Rectal smooth muscle tissue (tissue), 1 donor: ENCODE measurements at regions not wholly inside any gene's neighbourhood (a gene's known extent, or its start where the extent isn't known, plus 50 kb on each side); places are given as distances from the start of the nearest gene placed in this dataset.

Experiments used
- H3K27ac ChIP-seq: one replicate; pipeline ENCODE4 v1.7.0; 2013; ENCODE audit warnings: low read depth, low read length, inconsistent platforms
- H3K27me3 ChIP-seq: one replicate; pipeline ENCODE4 v1.7.0; 2013; ENCODE audit warnings: low read length; ENCODE audit not compliant: control insufficient read depth, insufficient read depth
- H3K36me3 ChIP-seq: one replicate; pipeline ENCODE4 v1.7.0; 2013; ENCODE audit warnings: low read length; ENCODE audit not compliant: control insufficient read depth, insufficient read depth
- H3K4me1 ChIP-seq: one replicate; pipeline ENCODE4 v1.7.0; 2013; ENCODE audit warnings: low read length; ENCODE audit not compliant: control insufficient read depth, insufficient read depth
- H3K4me3 ChIP-seq: one replicate; pipeline ENCODE4 v1.7.0; 2013; ENCODE audit warnings: low read length
- H3K9ac ChIP-seq: one replicate; pipeline ENCODE4 v1.7.0; 2013; ENCODE audit warnings: low read length

DNA sequence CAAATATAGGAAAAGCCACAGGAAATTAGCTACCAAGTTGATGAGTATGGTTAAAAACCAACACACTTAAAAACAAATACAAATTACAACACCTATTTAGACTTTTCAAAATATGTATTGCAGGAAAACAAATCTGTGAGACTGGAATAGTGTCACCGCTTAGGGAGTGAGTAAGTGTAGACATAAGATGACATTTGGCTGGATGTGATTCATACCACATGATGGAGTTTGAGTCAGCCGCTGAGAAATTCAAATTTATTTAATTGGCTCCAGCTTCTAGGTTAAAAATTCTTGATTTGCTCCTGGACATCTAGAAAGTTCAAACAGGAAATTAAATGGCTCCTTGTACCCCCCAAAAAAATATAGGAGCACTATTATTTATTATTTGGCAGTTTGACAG, 531.7 kb downstream of the SLITRK1 start:
- H3K27me3 ChIP-seq, result no peaks in the 10 kb centered on the region
- no peak overlapping the region for H3K27ac ChIP-seq
- H3K36me3 ChIP-seq, result no peaks in the 10 kb centered on the region
- H3K4me3 ChIP-seq, result no peak overlapping the region
- H3K9ac ChIP-seq, result no peak overlapping the region
- no peaks in the 10 kb centered on the region for H3K4me1 ChIP-seq

DNA sequence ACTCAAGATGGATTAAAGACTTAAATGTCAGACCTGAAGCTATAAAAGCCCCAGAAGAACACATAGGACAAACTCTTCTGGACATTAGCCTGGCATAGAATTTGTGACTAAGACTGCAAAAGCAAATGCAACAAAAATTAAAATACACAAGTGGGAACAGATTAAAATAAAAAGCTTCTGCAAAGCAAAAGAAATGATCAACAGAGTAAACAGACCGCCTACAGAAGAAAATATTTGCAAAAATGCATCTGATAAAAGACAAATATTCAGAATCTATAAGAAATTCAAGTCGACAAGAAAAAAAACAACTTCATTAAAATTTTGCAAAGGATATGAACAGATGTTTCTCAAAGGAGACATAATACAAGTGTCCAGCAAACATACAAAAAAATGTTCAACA, 537.8 kb downstream of the SLITRK1 start:
- Histone ChIP-seq H3K36me3 (no peaks in the 10 kb centered on the region), H3K9ac (no peak overlapping the region), H3K27ac (no peak overlapping the region), H3K4me3 (no peak overlapping the region), H3K27me3 (no peaks in the 10 kb centered on the region), H3K4me1 (no peaks in the 10 kb centered on the region)

DNA sequence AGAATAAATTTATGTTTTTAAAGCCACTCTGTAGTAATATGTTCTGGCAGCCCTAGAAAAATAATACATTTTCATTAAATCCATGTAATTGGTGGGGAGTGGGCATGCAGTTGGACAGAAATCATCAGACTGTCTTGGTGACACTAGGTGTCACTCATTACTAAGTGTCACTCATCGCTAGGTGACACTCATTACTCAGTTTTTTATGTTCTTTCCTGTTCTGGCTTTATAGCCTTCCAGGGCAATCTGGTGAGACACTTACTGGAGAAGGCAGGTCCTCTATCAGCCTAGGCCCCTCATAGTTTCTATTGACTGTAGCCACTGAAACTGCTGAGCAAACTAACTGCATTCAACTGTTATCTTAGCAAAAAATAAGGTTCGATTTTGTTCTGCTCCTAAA, 542.1 kb downstream of the SLITRK1 start:
- Histone ChIP-seq H3K36me3 (no peaks in the 10 kb centered on the region), H3K27me3 (no peaks in the 10 kb centered on the region), H3K27ac (no peak overlapping the region), H3K9ac (no peak overlapping the region), H3K4me1 (no peaks in the 10 kb centered on the region), H3K4me3 (no peak overlapping the region)

DNA sequence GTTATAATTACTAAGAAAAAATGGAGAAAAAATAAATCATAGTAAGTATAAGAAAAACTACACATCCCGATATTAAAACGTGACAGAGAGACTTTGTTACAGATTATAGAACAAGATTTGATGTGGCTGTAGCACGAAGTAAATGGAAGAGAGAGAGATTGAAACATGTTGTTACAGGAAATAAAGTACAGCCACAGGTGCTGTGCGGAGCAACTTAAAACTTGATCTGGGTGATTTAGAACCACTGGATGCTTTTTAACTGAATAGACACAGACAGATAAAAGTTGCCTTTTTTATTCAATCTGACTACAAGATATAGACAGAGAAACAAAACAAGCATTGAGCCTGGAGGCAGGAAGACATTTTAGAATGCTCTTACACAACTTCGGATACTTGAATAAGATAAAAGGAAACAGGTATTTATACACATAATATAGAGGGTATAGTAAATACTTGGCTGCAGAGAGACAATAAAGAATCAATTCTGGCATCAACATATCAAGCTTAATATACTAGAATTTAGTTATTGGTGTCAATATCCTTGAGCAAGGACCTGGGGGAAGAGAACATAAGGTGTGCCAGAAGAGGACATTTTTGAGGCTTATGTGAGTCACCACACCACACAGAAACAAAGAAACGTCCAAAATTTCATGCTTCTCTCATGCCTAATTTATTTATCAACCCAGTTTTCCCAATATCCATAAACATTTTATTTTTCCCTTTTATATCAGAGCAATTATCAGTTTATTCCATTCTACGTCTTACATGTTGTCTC, 548.5 kb downstream of the SLITRK1 start:
- no peak overlapping the region for H3K9ac ChIP-seq
- H3K4me3 ChIP-seq, result no peak overlapping the region

DNA sequence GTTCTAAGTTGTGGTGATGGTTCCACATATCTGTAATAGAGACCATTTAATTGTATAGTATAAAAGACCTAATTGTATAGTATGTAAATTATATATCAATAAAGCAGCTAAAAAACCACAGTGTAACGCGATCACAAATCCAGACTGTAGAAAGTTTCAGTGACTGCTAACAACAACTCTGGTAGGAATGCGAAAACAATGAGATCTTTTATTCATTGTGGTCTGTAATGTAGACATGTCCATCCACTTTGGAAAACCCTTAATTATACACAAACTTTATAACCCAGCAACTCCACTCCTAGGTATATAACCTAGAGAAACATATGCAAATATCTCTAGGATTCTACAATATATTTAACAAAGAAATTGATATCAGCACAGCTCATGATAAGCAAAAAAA, 549.5 kb downstream of the SLITRK1 start:
- Histone ChIP-seq H3K4me1 (no peaks in the 10 kb centered on the region), H3K27ac (no peak overlapping the region), H3K36me3 (no peaks in the 10 kb centered on the region), H3K27me3 (no peaks in the 10 kb centered on the region), H3K9ac (no peak overlapping the region), H3K4me3 (no peak overlapping the region)

More for the DNA sequence above, 548.5 kb downstream of the SLITRK1 start:
- H3K4me1 ChIP-seq, result no peaks in the 10 kb centered on the region
- no peaks in the 10 kb centered on the region for H3K27me3 ChIP-seq
- no peak overlapping the region for H3K27ac ChIP-seq
- H3K36me3 ChIP-seq, result no peaks in the 10 kb centered on the region

DNA sequence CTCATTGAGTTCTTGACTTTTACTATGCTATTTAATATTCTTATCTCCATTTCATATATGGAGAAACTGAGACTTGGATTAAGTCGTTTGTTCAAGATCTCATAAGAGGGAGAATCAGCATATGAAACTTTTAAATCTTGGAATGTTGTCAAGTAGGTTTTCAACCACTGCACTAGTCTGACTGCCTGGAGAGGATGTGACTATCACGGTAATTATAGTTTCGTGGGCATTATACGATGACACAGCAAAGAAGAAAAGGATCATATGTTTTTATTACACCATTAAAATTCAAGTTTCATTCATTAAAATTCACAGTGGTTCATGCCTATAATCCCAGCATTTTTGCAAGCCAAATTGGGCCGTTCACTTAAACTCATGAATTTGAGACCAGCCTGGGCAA, 555.2 kb downstream of the SLITRK1 start:
- no peak overlapping the region for H3K27ac ChIP-seq
- no peaks in the 10 kb centered on the region for H3K27me3 ChIP-seq
- H3K4me3 ChIP-seq, result no peak overlapping the region
- H3K9ac ChIP-seq, result no peak overlapping the region
- H3K36me3 ChIP-seq, result no peaks in the 10 kb centered on the region
- H3K4me1 ChIP-seq, result no peaks in the 10 kb centered on the region

DNA sequence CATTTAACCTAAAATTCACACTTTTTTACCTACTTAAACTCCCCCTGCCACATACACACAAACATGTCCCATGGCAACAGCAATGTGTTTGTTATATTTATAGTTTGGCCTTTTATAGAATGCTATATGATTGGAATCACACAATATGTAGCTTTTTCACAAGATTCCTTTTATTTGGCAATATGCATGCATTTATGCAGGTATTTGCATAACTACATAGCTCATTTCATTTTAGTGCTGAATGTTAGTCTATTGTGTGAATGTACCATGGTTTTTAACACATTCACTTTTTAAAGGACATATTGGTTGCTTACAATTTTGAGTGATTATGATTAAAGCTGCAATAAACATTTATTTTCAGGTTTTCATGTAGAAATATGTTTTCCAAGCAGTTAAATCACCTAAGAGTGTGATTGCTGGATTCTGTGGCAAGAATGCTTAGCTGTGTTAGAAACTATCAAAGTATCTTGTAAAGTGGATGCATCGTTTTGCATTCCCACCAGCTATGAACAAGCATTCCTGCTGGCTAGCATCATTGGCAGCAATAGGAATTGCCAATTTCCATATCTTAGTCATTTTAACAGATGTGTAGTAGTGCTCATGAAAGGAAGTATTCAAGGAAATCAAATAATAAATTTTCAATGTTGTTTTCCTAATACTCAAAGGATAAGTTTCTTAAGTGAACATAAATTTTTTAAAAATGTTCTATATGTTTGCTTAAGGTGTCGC, 557.0 kb downstream of the SLITRK1 start:
- no peaks in the 10 kb centered on the region for H3K36me3 ChIP-seq
- no peaks in the 10 kb centered on the region for H3K4me1 ChIP-seq
- no peak overlapping the region for H3K4me3 ChIP-seq
- no peak overlapping the region for H3K9ac ChIP-seq
- no peaks in the 10 kb centered on the region for H3K27me3 ChIP-seq
- H3K27ac ChIP-seq, result no peak overlapping the region

DNA sequence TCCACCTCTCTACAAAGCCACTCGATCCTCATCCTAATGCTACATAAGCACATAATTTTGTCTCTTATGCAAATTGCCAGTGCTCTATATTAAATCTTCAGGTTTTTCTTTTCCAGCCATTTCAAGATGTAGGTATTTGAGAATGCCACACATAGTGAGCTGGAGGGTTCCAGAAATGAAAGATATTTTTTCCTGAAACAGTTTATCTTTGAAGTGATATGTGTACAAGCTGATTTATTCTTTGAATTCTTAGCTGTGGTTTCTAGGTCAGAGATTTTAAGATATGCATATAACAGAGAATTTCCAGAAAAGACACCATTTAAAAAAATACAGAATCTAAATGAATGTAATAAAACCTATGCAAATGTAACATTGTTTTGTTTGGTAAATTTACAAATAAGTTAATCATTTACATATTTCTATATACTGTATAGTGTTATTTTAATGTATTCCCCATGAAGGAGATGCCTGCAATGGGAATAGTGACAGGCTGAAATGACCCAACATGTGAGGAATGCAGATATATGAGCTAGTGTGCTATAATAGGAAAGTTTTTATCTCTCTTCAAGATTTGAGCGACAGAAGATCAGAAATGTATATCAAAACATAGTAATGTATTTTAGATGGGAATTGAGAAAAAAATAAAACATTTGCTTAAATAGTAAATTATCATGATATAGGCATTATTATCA, 570.2 kb downstream of the SLITRK1 start:
- Histone ChIP-seq H3K36me3 (no peaks in the 10 kb centered on the region), H3K27me3 (no peaks in the 10 kb centered on the region), H3K4me3 (no peak overlapping the region), H3K4me1 (no peaks in the 10 kb centered on the region), H3K9ac (no peak overlapping the region), H3K27ac (no peak overlapping the region)

DNA sequence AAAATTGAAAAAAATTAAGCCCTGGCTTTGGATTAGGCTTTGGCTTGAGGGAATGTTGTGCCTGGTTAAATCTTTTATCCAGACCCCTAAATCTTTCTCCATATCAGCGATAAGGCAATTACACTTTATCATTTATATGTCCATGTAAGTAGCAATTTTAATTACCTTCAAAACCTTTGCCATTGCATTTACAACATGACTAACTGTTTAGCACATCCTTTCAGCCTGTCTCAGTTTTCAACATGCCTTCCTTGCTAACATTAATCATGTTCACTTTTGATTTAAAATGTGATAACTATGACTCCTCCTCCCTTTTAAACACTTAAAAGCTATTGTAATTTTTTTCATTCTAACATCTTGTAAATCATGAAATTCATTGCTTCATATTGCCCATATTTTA, 583.7 kb downstream of the SLITRK1 start:
- Histone ChIP-seq H3K27ac (no peak overlapping the region), H3K27me3 (no peaks in the 10 kb centered on the region), H3K4me3 (no peak overlapping the region), H3K36me3 (no peaks in the 10 kb centered on the region), H3K9ac (no peak overlapping the region), H3K4me1 (no peaks in the 10 kb centered on the region)

DNA sequence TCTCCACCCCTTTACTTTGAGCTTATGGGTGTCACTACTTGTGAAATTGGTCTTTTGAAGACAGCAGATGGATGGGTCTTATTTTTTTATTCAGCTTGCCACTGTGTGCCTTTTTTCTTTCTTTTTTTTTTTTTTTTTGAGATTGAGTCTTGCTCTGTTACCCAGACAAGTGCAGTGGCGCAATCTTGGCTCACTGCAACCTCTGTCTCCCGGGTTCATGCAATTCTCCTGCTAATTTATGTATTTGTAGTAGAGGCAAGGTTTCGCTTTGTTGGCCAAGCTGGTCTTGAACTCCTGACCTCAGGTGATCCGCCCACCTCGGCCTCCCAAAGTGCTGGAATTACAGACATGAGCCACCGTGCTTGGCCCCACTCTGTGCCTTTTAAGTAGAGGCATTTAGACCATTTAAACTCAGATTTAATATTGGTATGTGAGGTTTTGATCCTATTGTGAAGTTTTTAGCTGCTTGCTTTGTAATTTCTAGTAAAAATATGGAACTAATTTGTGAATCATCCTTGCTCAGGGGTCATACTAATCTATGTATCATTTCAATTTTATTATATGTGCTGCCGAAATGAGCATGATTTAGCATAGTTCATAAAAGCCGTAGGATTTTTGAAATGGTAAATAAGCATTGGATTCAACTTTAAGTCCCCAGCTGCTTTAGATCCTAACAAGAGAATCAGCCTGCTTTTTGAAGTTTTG, 584.5 kb downstream of the SLITRK1 start:
- H3K36me3 ChIP-seq, result no peaks in the 10 kb centered on the region
- H3K27me3 ChIP-seq, result no peaks in the 10 kb centered on the region
- H3K9ac ChIP-seq, result no peak overlapping the region
- no peak overlapping the region for H3K4me3 ChIP-seq
- no peak overlapping the region for H3K27ac ChIP-seq
- H3K4me1 ChIP-seq, result no peaks in the 10 kb centered on the region

DNA sequence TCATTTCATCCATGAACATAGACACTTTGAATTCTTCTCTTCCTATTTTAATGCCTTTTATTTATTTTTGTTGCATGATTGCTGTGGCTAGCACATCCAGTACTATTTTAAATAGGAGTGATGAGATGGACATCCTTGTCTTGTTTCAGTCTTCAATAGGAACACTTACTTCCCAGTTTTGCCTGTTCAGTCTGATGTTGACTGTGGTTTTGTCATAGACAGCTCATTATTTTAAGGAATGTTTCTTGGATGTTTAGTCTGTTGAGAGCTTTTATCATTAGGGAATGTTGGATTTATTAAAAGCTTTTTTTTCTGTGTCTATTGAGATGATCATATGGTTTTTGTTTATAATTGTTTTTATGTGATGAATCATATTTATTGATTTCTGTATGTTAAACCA, 586.6 kb downstream of the SLITRK1 start:
- H3K27me3 ChIP-seq, result no peaks in the 10 kb centered on the region
- no peaks in the 10 kb centered on the region for H3K4me1 ChIP-seq
- H3K9ac ChIP-seq, result no peak overlapping the region
- H3K4me3 ChIP-seq, result no peak overlapping the region
- no peaks in the 10 kb centered on the region for H3K36me3 ChIP-seq
- no peak overlapping the region for H3K27ac ChIP-seq

DNA sequence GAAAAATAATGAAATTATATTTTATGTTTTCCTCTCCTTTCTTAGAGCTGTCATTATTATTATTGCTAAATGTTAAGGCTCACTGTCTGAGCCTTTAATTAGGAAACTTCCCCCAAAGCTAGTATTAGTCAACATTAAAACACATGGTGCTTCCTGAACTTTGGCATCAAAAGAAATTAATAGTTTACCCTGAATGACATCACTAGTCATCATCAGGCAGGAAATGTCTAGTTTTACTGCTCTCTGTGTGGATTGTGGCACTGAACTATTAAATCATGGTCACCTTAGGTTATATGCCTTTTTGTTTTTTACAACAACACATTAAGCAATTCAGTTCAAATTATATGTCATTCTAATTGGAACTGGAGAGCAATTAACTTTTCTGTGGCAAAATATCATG, 595.5 kb downstream of the SLITRK1 start:
- Histone ChIP-seq H3K4me1 (no peaks in the 10 kb centered on the region), H3K27ac (no peak overlapping the region), H3K9ac (no peak overlapping the region), H3K36me3 (no peaks in the 10 kb centered on the region), H3K27me3 (no peaks in the 10 kb centered on the region), H3K4me3 (no peak overlapping the region)
